ENCODE measurements at regions not wholly inside any gene's neighbourhood (a gene's known extent, or its start where the extent isn't known, plus 50 kb on each side); places are given as distances from the start of the nearest gene placed in this dataset.

DNA sequence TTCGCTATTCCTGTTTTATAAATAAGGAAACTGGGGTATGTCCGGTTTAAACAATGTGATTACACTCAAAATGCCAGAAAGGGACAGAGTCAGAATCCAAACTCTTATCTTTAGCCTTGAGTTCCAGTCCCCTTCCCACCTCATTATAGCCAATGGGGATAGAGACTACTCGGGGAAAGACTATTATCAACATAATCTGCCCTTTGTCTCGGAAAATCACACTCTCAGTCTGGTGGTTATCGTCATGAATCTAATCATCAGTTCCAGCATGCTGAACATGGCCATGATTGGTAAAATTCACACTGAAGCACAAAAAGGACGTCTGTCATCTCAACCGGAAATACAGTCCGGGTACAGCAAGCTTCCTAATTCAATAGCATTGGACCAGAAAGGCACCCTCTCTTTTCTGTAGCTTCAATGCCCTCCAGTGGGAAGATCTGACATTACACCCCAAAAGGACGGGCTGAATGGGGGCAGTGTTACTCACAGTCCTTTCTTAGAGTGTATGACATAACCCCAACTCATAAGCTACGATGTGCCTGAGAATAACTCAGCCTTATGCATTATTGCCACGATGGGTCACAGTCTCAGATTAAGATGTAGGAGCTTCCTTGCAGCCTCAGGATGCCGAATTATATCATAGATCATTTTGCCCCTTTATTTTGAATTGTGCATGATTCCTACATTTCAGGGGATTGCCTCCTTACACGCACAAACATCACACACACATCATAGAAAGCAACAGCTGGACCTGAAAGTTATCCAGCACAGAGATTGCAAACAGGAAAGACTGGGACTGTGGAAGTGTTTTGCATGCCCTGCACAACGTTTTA is 390.4 kb upstream of the LMCD1 start:
- Histone ChIP-seq H3K4me2 (ENCODE audit: low read length) (no peak overlapping the region; the same call in 1 of the 2 replicates), H3K79me2 (ENCODE audit: insufficient read depth, low read depth, low read length) (no peaks in the 10 kb centered on the region), H3K4me1 (ENCODE audit: insufficient read depth, low read length, poor library complexity, severe bottlenecking) (peaks cover 4% of the 10 kb centered on the region), H3K9me3 (ENCODE audit: low read length) (no peaks in the 10 kb centered on the region), H4K20me1 (ENCODE audit: insufficient read depth, low read length) (no peaks in the 10 kb centered on the region), H3K4me3 (ENCODE audit: low read depth, low read length, poor library complexity, severe bottlenecking) (no peak overlapping the region), H2AFZ (ENCODE audit: low read length) (peak overlapping the region; percentile 57; the same call in 1 of the 2 replicates), H3K36me3 (ENCODE audit: insufficient read depth, low read length) (no peaks in the 10 kb centered on the region), H3K27ac (ENCODE audit: low read depth, low read length, poor library complexity, severe bottlenecking) (no peak overlapping the region), H3K9me2 (ENCODE audit: insufficient read depth, low read length) (no peaks in the 10 kb centered on the region)
- ChIA-PET POLR2A (no interaction called here), CTCF (ENCODE audit: unreplicated experiment) (no interaction called here)
- intact Hi-C loops (cut with micrococcal nuclease; ENCODE audit: unreplicated experiment): loop anchor here (10.0 kb wide), 1 partner anchor 314 kb away; no protein-coding TSS in a partner anchor
- DNase-seq (ENCODE audit: low spot score): peak; percentile 59
- no TSS peak for BruUV-seq (replicated peaks)
- TF ChIP-seq CTCF (conservative IDR thresholded peaks at IDR 0.05; ENCODE audit: low read length): peak; percentile 85
- TF ChIP-seq EZH2phosphoT487 (IDR thresholded peaks at IDR 0.05; ENCODE audit: borderline replicate concordance, low read depth, low read length): no peak

- ChIA-PET POLR2A (no interaction called here), CTCF (ENCODE audit: unreplicated experiment) (no interaction called here)
- H3K9me2 ChIP-seq (ENCODE audit: insufficient read depth, low read length): no peaks in the 10 kb centered on the region
- H3K9me3 ChIP-seq (ENCODE audit: low read length): no peaks in the 10 kb centered on the region
- no peak overlapping the region for H3K4me3 ChIP-seq (ENCODE audit: low read depth, low read length, poor library complexity, severe bottlenecking)
- no peak for DNase-seq (ENCODE audit: low spot score)
- TF ChIP-seq EZH2phosphoT487 (IDR thresholded peaks at IDR 0.05; ENCODE audit: borderline replicate concordance, low read depth, low read length): no peak
- no peak for TF ChIP-seq CTCF (conservative IDR thresholded peaks at IDR 0.05; ENCODE audit: low read length)
- peaks cover 4% of the 10 kb centered on the region for H3K4me1 ChIP-seq (ENCODE audit: insufficient read depth, low read length, poor library complexity, severe bottlenecking)
- H3K36me3 ChIP-seq (ENCODE audit: insufficient read depth, low read length): no peaks in the 10 kb centered on the region
- no peak overlapping the region for H3K4me2 ChIP-seq (ENCODE audit: low read length)
- no peaks in the 10 kb centered on the region for H4K20me1 ChIP-seq (ENCODE audit: insufficient read depth, low read length)
- BruUV-seq (replicated peaks): no TSS peak
- no peaks in the 10 kb centered on the region for H3K79me2 ChIP-seq (ENCODE audit: insufficient read depth, low read depth, low read length)
- no peak overlapping the region for H2AFZ ChIP-seq (ENCODE audit: low read length)
- H3K27ac ChIP-seq (ENCODE audit: low read depth, low read length, poor library complexity, severe bottlenecking): no peak overlapping the region
- intact Hi-C loops (cut with micrococcal nuclease; ENCODE audit: unreplicated experiment): loop anchor here (10.0 kb wide), 1 partner anchor 312 kb away; no protein-coding TSS in a partner anchor
Measured at GRCh38 chr3:8112587-8112986, 389.0 kb upstream of the LMCD1 start.

GRCh38 chr3:8113626-8114025 is 388.0 kb upstream of the LMCD1 start:
- TF ChIP-seq CTCF (conservative IDR thresholded peaks at IDR 0.05; ENCODE audit: low read length): no peak
- intact Hi-C loops (cut with micrococcal nuclease; ENCODE audit: unreplicated experiment): loop anchor here (10.0 kb wide), 1 partner anchor 311 kb away; no protein-coding TSS in a partner anchor
- BruUV-seq (replicated peaks): no TSS peak
- no peak overlapping the region for H3K4me2 ChIP-seq (ENCODE audit: low read length)
- H2AFZ ChIP-seq (ENCODE audit: low read length): no peak overlapping the region
- no peaks in the 10 kb centered on the region for H4K20me1 ChIP-seq (ENCODE audit: insufficient read depth, low read length)
- H3K4me3 ChIP-seq (ENCODE audit: low read depth, low read length, poor library complexity, severe bottlenecking): no peak overlapping the region
- H3K4me1 ChIP-seq (ENCODE audit: insufficient read depth, low read length, poor library complexity, severe bottlenecking): peaks cover 4% of the 10 kb centered on the region
- no peaks in the 10 kb centered on the region for H3K9me2 ChIP-seq (ENCODE audit: insufficient read depth, low read length)
- H3K9me3 ChIP-seq (ENCODE audit: low read length): no peaks in the 10 kb centered on the region
- H3K36me3 ChIP-seq (ENCODE audit: insufficient read depth, low read length): no peaks in the 10 kb centered on the region
- no peak for DNase-seq (ENCODE audit: low spot score)
- ChIA-PET POLR2A (interaction anchor here (0.7 kb wide), 2 partner anchors 104 to 109 kb away, joined by 3 to 4 read pairs; no protein-coding TSS in a partner anchor), CTCF (ENCODE audit: unreplicated experiment) (no interaction called here)
- no peak overlapping the region for H3K27ac ChIP-seq (ENCODE audit: low read depth, low read length, poor library complexity, severe bottlenecking)
- no peaks in the 10 kb centered on the region for H3K79me2 ChIP-seq (ENCODE audit: insufficient read depth, low read depth, low read length)

All from OCI-LY7 (cell line).